Karpas-422 (cell line): ENCODE measurements at regions not wholly inside any gene's neighbourhood (a gene's known extent, or its start where the extent isn't known, plus 50 kb on each side); places are given as distances from the start of the nearest gene placed in this dataset.
"Not testable (repeated sequence)": the region's sequence is repeated elsewhere in the genome, so short reads cannot be mapped to it uniquely, and the experiment has no call there.

Experiments used
- DNase-seq: peaks from one replicate; pipeline ENCODE4 v3.0.0-alpha.2; 2015
- H2AFZ ChIP-seq: fragments of 200-600 bp; sonication (generic); 2 replicates; pipeline ENCODE4 v1.6.1; 2014; ENCODE audit warnings: antibody characterized with exemption, low read length, mixed read lengths
- H3K27ac ChIP-seq: fragments of 200-600 bp; sonication (generic); 2 replicates; pipeline ENCODE4 v1.5.1; 2014; ENCODE audit warnings: mild to moderate bottlenecking, low read length, moderate library complexity
- H3K27me3 ChIP-seq: fragments of 200-600 bp; sonication (generic); 2 replicates; pipeline ENCODE4 v1.6.1; 2014; ENCODE audit warnings: low read length, mixed read lengths
- H3K36me3 ChIP-seq: fragments of 200-600 bp; sonication (generic); 2 replicates; pipeline ENCODE4 v1.6.1; 2014; ENCODE audit warnings: low read length, mixed read lengths; ENCODE audit not compliant: insufficient read depth
- H3K4me1 ChIP-seq: fragments of 200-600 bp; sonication (generic); 2 replicates; pipeline ENCODE4 v1.6.1; 2014; ENCODE audit warnings: mild to moderate bottlenecking, low read length, mixed read lengths
- H3K4me2 ChIP-seq: fragments of 200-600 bp; sonication (generic); 2 replicates; pipeline ENCODE4 v1.6.1; 2014; ENCODE audit warnings: low read length, low read depth, mild to moderate bottlenecking; ENCODE audit not compliant: poor library complexity, severe bottlenecking
- H3K4me3 ChIP-seq: fragments of 200-600 bp; sonication (generic); 2 replicates; pipeline ENCODE4 v1.5.1; 2014; ENCODE audit warnings: mild to moderate bottlenecking, antibody characterized with exemption, low read length, mixed read lengths
- H3K79me2 ChIP-seq: fragments of 200-600 bp; sonication (generic); 2 replicates; pipeline ENCODE4 v1.6.1; 2014; ENCODE audit warnings: mild to moderate bottlenecking, low read length, mixed read lengths
- H3K9ac ChIP-seq: fragments of 200-600 bp; sonication (generic); 2 replicates; pipeline ENCODE4 v1.6.0; 2014; ENCODE audit warnings: low read length
- H3K9me2 ChIP-seq: fragments of 200-600 bp; sonication (generic), shearing (Covaris generic); replicated peaks from 2 replicates; pipeline ENCODE4 v1.6.0; 2014; ENCODE audit warnings: mild to moderate bottlenecking, low read length, moderate library complexity; ENCODE audit not compliant: insufficient read depth
- H3K9me3 ChIP-seq: fragments of 300-700, 200-600 bp; sonication (generic); 2 replicates; pipeline ENCODE4 v1.6.1; 2014; ENCODE audit warnings: low read length, mixed read lengths
- H4K20me1 ChIP-seq: fragments of 200-600 bp; sonication (generic); 2 replicates; pipeline ENCODE4 v1.6.1; 2014; ENCODE audit warnings: mild to moderate bottlenecking, antibody characterized with exemption, low read length, low read depth; ENCODE audit not compliant: insufficient read depth

DNA sequence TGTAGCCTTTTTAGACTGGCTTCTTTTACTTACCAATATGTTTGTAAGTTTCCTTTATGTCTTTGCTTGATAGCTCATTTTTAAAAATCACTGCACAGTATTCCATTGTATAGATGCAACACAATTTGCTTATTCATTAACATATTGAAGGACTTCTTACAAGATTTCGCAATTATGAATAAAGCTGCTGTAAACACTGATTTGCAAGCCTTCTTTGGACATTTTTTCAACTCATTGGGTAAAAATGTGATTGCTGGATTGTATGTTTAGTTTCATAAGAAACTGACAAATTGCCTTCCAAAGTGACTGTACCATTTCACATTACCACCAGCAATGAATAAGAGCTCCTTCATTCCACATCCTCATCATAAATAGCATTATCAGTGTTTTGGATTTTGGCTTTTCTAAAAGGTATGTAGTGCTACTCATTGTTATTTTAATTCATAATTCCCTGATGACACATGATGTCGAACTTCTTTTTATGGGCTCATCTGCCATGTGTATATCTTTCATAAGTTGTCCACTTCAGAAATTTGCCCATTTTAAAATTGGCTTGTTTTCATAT is 80.7 kb downstream of the TFAP2B start:
- H2AFZ ChIP-seq: no peak overlapping the region
- DNase-seq: no peak
- no peak overlapping the region for H3K27ac ChIP-seq
- H3K4me1 ChIP-seq: no peaks in the 10 kb centered on the region
- no peaks in the 10 kb centered on the region for H3K36me3 ChIP-seq
- H3K9me2 ChIP-seq: no peaks in the 10 kb centered on the region
- no peak overlapping the region for H3K4me2 ChIP-seq
- H3K9me3 ChIP-seq: peaks cover 11% of the 10 kb centered on the region
- H3K4me3 ChIP-seq: no peak overlapping the region
- H3K9ac ChIP-seq: no peak overlapping the region
- H3K27me3 ChIP-seq: no peaks in the 10 kb centered on the region
- H3K79me2 ChIP-seq: no peaks in the 10 kb centered on the region
- no peaks in the 10 kb centered on the region for H4K20me1 ChIP-seq

DNA sequence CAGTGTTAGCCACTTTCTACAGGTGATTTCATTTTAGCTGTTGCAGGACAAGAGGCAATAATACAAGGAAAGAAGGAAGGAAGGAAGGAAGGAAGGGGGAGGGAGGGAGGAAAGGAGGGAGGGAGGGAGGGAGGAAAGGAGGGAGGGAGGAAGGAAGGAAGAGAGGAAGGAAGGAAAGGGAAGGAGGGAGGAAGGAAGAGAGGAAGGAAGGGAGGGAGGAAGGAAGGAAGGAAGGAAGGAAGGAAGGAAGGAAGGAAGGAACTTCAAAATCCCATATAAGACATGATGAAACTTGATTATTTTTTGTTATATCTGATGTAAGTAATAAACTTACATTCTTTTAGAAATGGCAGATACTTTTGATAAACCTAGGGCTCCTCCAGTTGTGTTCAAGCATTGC is 83.6 kb downstream of the TFAP2B start:
- H3K9me3 ChIP-seq: peaks cover 11% of the 10 kb centered on the region

DNA sequence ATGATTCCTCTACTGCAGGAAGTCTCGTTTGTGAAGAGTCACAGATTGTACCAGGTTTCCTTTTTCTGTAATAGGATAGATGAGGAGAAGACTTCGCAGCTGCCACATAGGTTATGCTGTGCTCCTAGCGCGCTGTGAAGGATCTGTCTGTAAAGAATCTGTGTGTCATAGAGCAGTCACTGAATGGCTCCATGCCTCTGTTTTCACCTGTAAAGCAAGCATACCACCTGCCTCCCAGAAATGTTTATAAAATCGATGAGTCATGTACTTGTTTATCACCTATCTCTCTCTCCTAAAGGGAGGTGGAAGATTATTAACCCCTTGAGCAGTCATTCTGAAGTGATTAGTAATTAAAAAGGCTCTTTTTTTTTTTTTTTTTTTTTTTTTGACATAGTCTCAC is 86.6 kb downstream of the TFAP2B start:
- Histone ChIP-seq H3K4me2 (no peak overlapping the region), H3K79me2 (no peaks in the 10 kb centered on the region), H4K20me1 (no peaks in the 10 kb centered on the region), H3K27me3 (no peaks in the 10 kb centered on the region), H3K4me1 (no peaks in the 10 kb centered on the region), H2AFZ (no peak overlapping the region), H3K9ac (no peak overlapping the region), H3K36me3 (no peaks in the 10 kb centered on the region), H3K4me3 (no peak overlapping the region), H3K9me2 (no peaks in the 10 kb centered on the region), H3K9me3 (peaks cover 15% of the 10 kb centered on the region), H3K27ac (no peak overlapping the region)
- no peak for DNase-seq

More for the DNA sequence above, 83.6 kb downstream of the TFAP2B start:
- Histone ChIP-seq H3K27me3 (no peaks in the 10 kb centered on the region), H3K4me2 (no peak overlapping the region), H3K36me3 (no peaks in the 10 kb centered on the region), H3K27ac (no peak overlapping the region), H3K79me2 (no peaks in the 10 kb centered on the region), H3K9ac (no peak overlapping the region), H4K20me1 (no peaks in the 10 kb centered on the region), H3K9me2 (no peaks in the 10 kb centered on the region), H3K4me3 (no peak overlapping the region), H2AFZ (no peak overlapping the region), H3K4me1 (no peaks in the 10 kb centered on the region)
- no peak for DNase-seq

DNA sequence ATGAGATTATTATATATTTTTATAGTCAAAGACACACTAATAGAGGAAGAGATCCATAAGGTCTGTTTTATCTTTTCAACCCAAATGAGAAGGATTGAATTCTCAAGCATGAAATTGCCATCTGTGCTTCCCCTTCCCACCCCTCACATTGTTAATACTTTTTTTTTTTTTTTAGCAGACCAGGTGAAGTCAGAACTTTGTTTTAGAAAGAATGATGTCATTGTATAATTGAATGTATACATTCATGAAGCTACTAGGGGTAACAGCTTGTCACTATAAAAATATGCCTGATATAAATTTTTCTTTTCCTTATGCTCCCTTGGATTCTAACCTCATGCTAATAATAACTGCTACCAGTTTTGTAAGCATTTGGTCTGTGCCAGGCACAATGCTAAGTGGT is 88.9 kb downstream of the TFAP2B start:
- Histone ChIP-seq H3K4me2 (no peak overlapping the region), H3K79me2 (no peaks in the 10 kb centered on the region), H3K9me2 (no peaks in the 10 kb centered on the region), H3K9ac (no peak overlapping the region), H4K20me1 (no peaks in the 10 kb centered on the region), H3K4me1 (no peaks in the 10 kb centered on the region), H3K4me3 (no peak overlapping the region), H3K36me3 (no peaks in the 10 kb centered on the region), H3K27me3 (no peaks in the 10 kb centered on the region), H2AFZ (no peak overlapping the region), H3K9me3 (peaks cover 13% of the 10 kb centered on the region), H3K27ac (no peak overlapping the region)
- DNase-seq: no peak

DNA sequence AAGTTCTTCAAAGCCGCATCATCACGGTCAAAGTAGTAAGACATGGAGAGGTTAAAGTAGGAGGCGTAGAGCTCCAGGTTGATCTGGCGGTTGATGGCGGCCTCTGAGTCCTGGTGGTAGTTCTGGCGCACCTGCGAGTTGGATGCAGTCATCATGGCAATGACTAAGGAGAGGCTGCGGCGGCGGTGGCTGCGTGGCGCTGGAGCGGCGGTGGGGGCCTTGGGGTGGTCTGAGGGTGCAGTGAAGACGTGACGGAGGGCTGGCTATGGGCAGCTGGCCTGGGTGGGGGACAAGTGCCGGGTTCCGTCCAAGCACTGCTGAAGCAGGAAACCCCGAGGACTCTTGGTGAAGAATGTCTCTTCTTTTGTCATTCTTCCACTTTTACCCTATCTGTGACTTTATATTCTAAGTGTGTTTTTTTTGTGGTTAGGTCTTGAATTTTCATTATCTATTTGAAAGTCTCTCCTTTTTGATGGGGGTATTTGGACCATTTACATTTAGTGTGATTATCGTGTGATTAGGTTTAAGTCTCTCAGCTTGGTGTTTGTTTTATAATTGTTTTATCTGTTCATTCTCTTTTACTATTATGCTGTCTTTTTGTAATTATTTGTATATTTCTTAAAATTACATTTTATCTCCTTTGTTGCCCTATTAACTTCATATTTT is 94.6 kb downstream of the TFAP2B start:
- no peak overlapping the region for H3K27ac ChIP-seq

DNA sequence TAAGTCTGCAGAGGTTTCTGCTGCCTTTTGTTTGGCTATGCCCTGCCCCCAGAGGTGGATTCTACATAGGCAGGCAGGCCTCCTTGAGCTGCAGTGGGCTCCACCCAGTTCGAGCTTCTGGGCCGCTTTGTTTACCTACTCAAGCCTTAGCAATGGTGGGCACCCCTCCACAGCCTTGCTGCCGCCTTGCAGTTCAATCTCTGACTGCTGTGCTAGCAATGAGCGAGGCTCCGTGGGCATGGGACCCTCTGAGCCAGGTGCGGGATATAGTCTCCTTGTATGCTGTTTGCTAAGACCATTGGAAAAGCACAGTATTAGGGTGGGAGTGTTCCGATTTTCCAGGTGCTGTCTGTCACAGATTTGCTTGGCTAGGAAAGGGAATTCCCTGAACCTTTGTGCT is 102.7 kb downstream of the TFAP2B start:
- not testable (repeated sequence) for H3K79me2 ChIP-seq, H3K4me2 ChIP-seq, H2AFZ ChIP-seq, H3K9me2 ChIP-seq, DNase-seq, H3K36me3 ChIP-seq, H3K27ac ChIP-seq, H3K9me3 ChIP-seq, H3K4me3 ChIP-seq, H4K20me1 ChIP-seq, H3K9ac ChIP-seq, H3K27me3 ChIP-seq, H3K4me1 ChIP-seq

More for the DNA sequence above, 94.6 kb downstream of the TFAP2B start:
- no peaks in the 10 kb centered on the region for H3K27me3 ChIP-seq
- H2AFZ ChIP-seq: no peak overlapping the region
- H3K79me2 ChIP-seq: no peaks in the 10 kb centered on the region
- no peaks in the 10 kb centered on the region for H4K20me1 ChIP-seq
- no peaks in the 10 kb centered on the region for H3K36me3 ChIP-seq
- H3K4me3 ChIP-seq: no peak overlapping the region
- H3K9me2 ChIP-seq: no peaks in the 10 kb centered on the region
- DNase-seq: no peak
- no peaks in the 10 kb centered on the region for H3K4me1 ChIP-seq
- H3K4me2 ChIP-seq: no peak overlapping the region
- H3K9ac ChIP-seq: no peak overlapping the region
- peaks cover 8% of the 10 kb centered on the region; the same call in 1 of the 2 replicates for H3K9me3 ChIP-seq

DNA sequence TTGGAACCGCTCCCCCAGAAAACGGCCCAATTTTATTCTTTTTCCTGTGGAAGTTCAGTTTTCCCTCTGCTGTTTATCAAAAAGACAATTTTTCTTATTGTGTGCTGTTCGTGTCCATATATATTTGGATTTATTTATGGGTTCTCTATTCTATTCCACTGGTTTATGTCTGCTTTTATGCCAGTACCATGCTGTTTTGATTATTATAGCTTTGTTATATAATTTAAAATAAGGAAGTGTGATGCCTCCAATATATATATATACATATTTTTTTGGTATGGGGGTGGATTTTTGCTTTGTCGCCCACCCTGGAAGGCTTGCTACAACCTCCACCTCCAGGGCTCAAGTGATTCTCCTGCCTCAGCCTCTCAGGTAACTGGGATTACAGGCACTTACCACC is 103.3 kb downstream of the TFAP2B start:
- no peaks in the 10 kb centered on the region for H3K36me3 ChIP-seq

GRCh38 chr6:50922579-50923525 is 104.2 kb downstream of the TFAP2B start:
- Histone ChIP-seq H2AFZ (no peak overlapping the region), H3K9me3 (peaks cover 17% of the 10 kb centered on the region), H3K36me3 (no peaks in the 10 kb centered on the region), H4K20me1 (no peaks in the 10 kb centered on the region), H3K4me1 (no peaks in the 10 kb centered on the region), H3K79me2 (no peaks in the 10 kb centered on the region), H3K4me3 (no peak overlapping the region), H3K27me3 (no peaks in the 10 kb centered on the region), H3K4me2 (no peak overlapping the region), H3K9me2 (no peaks in the 10 kb centered on the region), H3K27ac (no peak overlapping the region), H3K9ac (no peak overlapping the region)
- DNase-seq: no peak

More for the DNA sequence above, 103.3 kb downstream of the TFAP2B start:
- Histone ChIP-seq H2AFZ (no peak overlapping the region), H3K27ac (no peak overlapping the region), H3K79me2 (no peaks in the 10 kb centered on the region), H3K27me3 (no peaks in the 10 kb centered on the region), H3K4me1 (no peaks in the 10 kb centered on the region), H3K9me3 (peaks cover 10% of the 10 kb centered on the region), H4K20me1 (no peaks in the 10 kb centered on the region), H3K4me3 (no peak overlapping the region), H3K4me2 (no peak overlapping the region), H3K9me2 (no peaks in the 10 kb centered on the region), H3K9ac (no peak overlapping the region)
- no peak for DNase-seq
